ENCODE measurements at regions not wholly inside any gene's neighbourhood (a gene's known extent, or its start where the extent isn't known, plus 50 kb on each side); places are given as distances from the start of the nearest gene placed in this dataset.

- Histone ChIP-seq H3K23ac (ENCODE audit: low read depth, low read length, poor library complexity) (no peak overlapping the region), H3K9me3 (replicated peaks in 1 of 2; ENCODE audit: control insufficient read depth in 2 of 2, insufficient read depth in 1 of 2, low read depth in 1 of 2, low read length in 2 of 2) (no peaks in the 10 kb centered on the region), H3K4ac (ENCODE audit: low read length) (no peak overlapping the region), H2BK120ac (ENCODE audit: low read depth, low read length) (no peak overlapping the region), H3K4me1 (ENCODE audit: control insufficient read depth in 2 of 2, insufficient read depth in 1 of 2, low read depth in 1 of 2, low read length in 2 of 2) (peaks cover 3 to 31% of the 10 kb centered on the region in 2 donors), H3K14ac (ENCODE audit: low read length) (no peak overlapping the region), H3K27me3 (ENCODE audit: control insufficient read depth in 3 of 3, insufficient read depth in 3 of 3, low read depth in 1 of 3, low read length in 3 of 3) (no peaks in the 10 kb centered on the region), H3K27ac (replicated peaks; ENCODE audit: low read length) (no peak overlapping the region), H2BK12ac (ENCODE audit: low read length) (no peak overlapping the region), H4K8ac (ENCODE audit: low read depth, low read length) (no peak overlapping the region), H2BK15ac (ENCODE audit: low read length) (no peak overlapping the region), H2AFZ (ENCODE audit: low read length) (peak overlapping the region; percentile 48), H2AK5ac (ENCODE audit: low read depth, low read length) (no peak overlapping the region), H3K9ac (ENCODE audit: low read depth, low read length, poor library complexity) (no peak overlapping the region), H4K91ac (ENCODE audit: low read depth, low read length, poor library complexity) (no peak overlapping the region), H3K4me2 (ENCODE audit: insufficient read depth, low read length, poor library complexity, severe bottlenecking) (no peak overlapping the region), H2BK5ac (ENCODE audit: low read length) (no peak overlapping the region), H3K36me3 (replicated peaks in 1 of 2; ENCODE audit: control insufficient read depth in 2 of 2, insufficient read depth in 2 of 2, low read length in 2 of 2) (no peaks in the 10 kb centered on the region), H3K4me3 (ENCODE audit: low read length in 2 of 2) (no peak overlapping the region), H3K18ac (ENCODE audit: low read length) (no peak overlapping the region), H3K79me1 (ENCODE audit: low read depth, low read length) (no peaks in the 10 kb centered on the region)
- no peak for DNase-seq (ENCODE audit: low spot score)
- WGBS, 2 donors (ENCODE audit: extremely low coverage in 2 of 2, insufficient read length in 2 of 2, insufficient replicate concordance in 1 of 2), result no CpG with 5 or more reads among the region's 2 CpGs
Observed at GRCh38 chr2:21282515-21282898, 158.7 kb downstream of the TDRD15 start.

- DNase-seq (ENCODE audit: low spot score), result no peak
- H3K27ac ChIP-seq (replicated peaks; ENCODE audit: low read length), result peak overlapping the region; percentile 26
- H2AK5ac ChIP-seq (ENCODE audit: low read depth, low read length), result no peak overlapping the region
- H4K8ac ChIP-seq (ENCODE audit: low read depth, low read length), result no peak overlapping the region
- no peak overlapping the region for H3K4me3 ChIP-seq (ENCODE audit: low read length in 2 of 2)
- no peak overlapping the region for H3K18ac ChIP-seq (ENCODE audit: low read length)
- H3K14ac ChIP-seq (ENCODE audit: low read length), result no peak overlapping the region
- H2BK12ac ChIP-seq (ENCODE audit: low read length), result no peak overlapping the region
- H3K4ac ChIP-seq (ENCODE audit: low read length), result no peak overlapping the region
- H2BK120ac ChIP-seq (ENCODE audit: low read depth, low read length), result no peak overlapping the region
- H3K9me3 ChIP-seq (replicated peaks in 1 of 2; ENCODE audit: control insufficient read depth in 2 of 2, insufficient read depth in 1 of 2, low read depth in 1 of 2, low read length in 2 of 2), result no peaks in the 10 kb centered on the region
- H3K4me1 ChIP-seq (ENCODE audit: control insufficient read depth in 2 of 2, insufficient read depth in 1 of 2, low read depth in 1 of 2, low read length in 2 of 2), result peaks cover 5 to 12% of the 10 kb centered on the region in 2 donors
- H3K4me2 ChIP-seq (ENCODE audit: insufficient read depth, low read length, poor library complexity, severe bottlenecking), result no peak overlapping the region
- H3K9ac ChIP-seq (ENCODE audit: low read depth, low read length, poor library complexity), result no peak overlapping the region
- H2AFZ ChIP-seq (ENCODE audit: low read length), result peak overlapping the region; percentile 14
- no peak overlapping the region for H2BK5ac ChIP-seq (ENCODE audit: low read length)
- no peaks in the 10 kb centered on the region for H3K36me3 ChIP-seq (replicated peaks in 1 of 2; ENCODE audit: control insufficient read depth in 2 of 2, insufficient read depth in 2 of 2, low read length in 2 of 2)
- H3K23ac ChIP-seq (ENCODE audit: low read depth, low read length, poor library complexity), result no peak overlapping the region
- H4K91ac ChIP-seq (ENCODE audit: low read depth, low read length, poor library complexity), result no peak overlapping the region
- no peak overlapping the region for H2BK15ac ChIP-seq (ENCODE audit: low read length)
- H3K27me3 ChIP-seq (ENCODE audit: control insufficient read depth in 3 of 3, insufficient read depth in 3 of 3, low read depth in 1 of 3, low read length in 3 of 3), result no peaks in the 10 kb centered on the region
- H3K79me1 ChIP-seq (ENCODE audit: low read depth, low read length), result no peaks in the 10 kb centered on the region
- whole genome bisulfite sequencing, 2 donors (ENCODE audit: extremely low coverage in 2 of 2, insufficient read length in 2 of 2, insufficient replicate concordance in 1 of 2), result no CpG with 5 or more reads among the region's 2 CpGs
Observed at GRCh38 chr2:21288299-21288698, 164.5 kb downstream of the TDRD15 start.

GRCh38 chr2:21288739-21289520, 165.2 kb downstream of the TDRD15 start:
- no peak overlapping the region for H2AK5ac ChIP-seq (ENCODE audit: low read depth, low read length)
- H2BK120ac ChIP-seq (ENCODE audit: low read depth, low read length), result no peak overlapping the region
- no peaks in the 10 kb centered on the region for H3K27me3 ChIP-seq (ENCODE audit: control insufficient read depth in 3 of 3, insufficient read depth in 3 of 3, low read depth in 1 of 3, low read length in 3 of 3)
- no peak overlapping the region for H2BK5ac ChIP-seq (ENCODE audit: low read length)
- no peak overlapping the region for H3K23ac ChIP-seq (ENCODE audit: low read depth, low read length, poor library complexity)
- peaks cover 3 to 12% of the 10 kb centered on the region in 2 donors for H3K4me1 ChIP-seq (ENCODE audit: control insufficient read depth in 2 of 2, insufficient read depth in 1 of 2, low read depth in 1 of 2, low read length in 2 of 2)
- no peak overlapping the region for H3K14ac ChIP-seq (ENCODE audit: low read length)
- H2BK15ac ChIP-seq (ENCODE audit: low read length), result no peak overlapping the region
- H4K91ac ChIP-seq (ENCODE audit: low read depth, low read length, poor library complexity), result no peak overlapping the region
- no peak overlapping the region for H2BK12ac ChIP-seq (ENCODE audit: low read length)
- DNase-seq (ENCODE audit: low spot score), result no peak
- H3K4me3 ChIP-seq (ENCODE audit: low read length in 2 of 2), result no peak overlapping the region
- no CpG with 5 or more reads among the region's 8 CpGs for WGBS, 2 donors (ENCODE audit: extremely low coverage in 2 of 2, insufficient read length in 2 of 2, insufficient replicate concordance in 1 of 2)
- no peaks in the 10 kb centered on the region for H3K36me3 ChIP-seq (replicated peaks in 1 of 2; ENCODE audit: control insufficient read depth in 2 of 2, insufficient read depth in 2 of 2, low read length in 2 of 2)
- no peaks in the 10 kb centered on the region for H3K79me1 ChIP-seq (ENCODE audit: low read depth, low read length)
- H3K4ac ChIP-seq (ENCODE audit: low read length), result no peak overlapping the region
- H3K18ac ChIP-seq (ENCODE audit: low read length), result no peak overlapping the region
- no peaks in the 10 kb centered on the region for H3K9me3 ChIP-seq (replicated peaks in 1 of 2; ENCODE audit: control insufficient read depth in 2 of 2, insufficient read depth in 1 of 2, low read depth in 1 of 2, low read length in 2 of 2)
- no peak overlapping the region for H3K4me2 ChIP-seq (ENCODE audit: insufficient read depth, low read length, poor library complexity, severe bottlenecking)
- no peak overlapping the region for H3K9ac ChIP-seq (ENCODE audit: low read depth, low read length, poor library complexity)
- H2AFZ ChIP-seq (ENCODE audit: low read length), result peak overlapping the region; percentile 14
- H4K8ac ChIP-seq (ENCODE audit: low read depth, low read length), result no peak overlapping the region
- H3K27ac ChIP-seq (replicated peaks; ENCODE audit: low read length), result peak overlapping the region; percentile 26

- Histone ChIP-seq H4K91ac (ENCODE audit: low read depth, low read length, poor library complexity) (no peak overlapping the region), H4K8ac (ENCODE audit: low read depth, low read length) (no peak overlapping the region), H3K79me1 (ENCODE audit: low read depth, low read length) (no peaks in the 10 kb centered on the region), H3K14ac (ENCODE audit: low read length) (no peak overlapping the region), H3K9me3 (replicated peaks in 1 of 2; ENCODE audit: control insufficient read depth in 2 of 2, insufficient read depth in 1 of 2, low read depth in 1 of 2, low read length in 2 of 2) (no peaks in the 10 kb centered on the region), H3K4me2 (ENCODE audit: insufficient read depth, low read length, poor library complexity, severe bottlenecking) (no peak overlapping the region), H3K27ac (replicated peaks; ENCODE audit: low read length) (no peak overlapping the region), H3K18ac (ENCODE audit: low read length) (no peak overlapping the region), H2BK5ac (ENCODE audit: low read length) (no peak overlapping the region), H3K27me3 (ENCODE audit: control insufficient read depth in 3 of 3, insufficient read depth in 3 of 3, low read depth in 1 of 3, low read length in 3 of 3) (no peaks in the 10 kb centered on the region), H2AK5ac (ENCODE audit: low read depth, low read length) (no peak overlapping the region), H3K9ac (ENCODE audit: low read depth, low read length, poor library complexity) (no peak overlapping the region), H2BK120ac (ENCODE audit: low read depth, low read length) (no peak overlapping the region), H2BK15ac (ENCODE audit: low read length) (no peak overlapping the region), H3K23ac (ENCODE audit: low read depth, low read length, poor library complexity) (no peak overlapping the region), H3K4ac (ENCODE audit: low read length) (no peak overlapping the region), H3K36me3 (replicated peaks in 1 of 2; ENCODE audit: control insufficient read depth in 2 of 2, insufficient read depth in 2 of 2, low read length in 2 of 2) (no peaks in the 10 kb centered on the region), H3K4me1 (ENCODE audit: control insufficient read depth in 2 of 2, insufficient read depth in 1 of 2, low read depth in 1 of 2, low read length in 2 of 2) (peaks cover 3 to 12% of the 10 kb centered on the region in 2 donors), H2AFZ (ENCODE audit: low read length) (no peak overlapping the region), H3K4me3 (ENCODE audit: low read length in 2 of 2) (no peak overlapping the region), H2BK12ac (ENCODE audit: low read length) (no peak overlapping the region)
- DNase-seq (ENCODE audit: low spot score), result no peak
- no CpG with 5 or more reads among the region's 3 CpGs for WGBS, 2 donors (ENCODE audit: extremely low coverage in 2 of 2, insufficient read length in 2 of 2, insufficient replicate concordance in 1 of 2)
Observed at GRCh38 chr2:21289551-21289950, 165.8 kb downstream of the TDRD15 start.
